ENCODE measurements at regions not wholly inside any gene's neighbourhood (a gene's known extent, or its start where the extent isn't known, plus 50 kb on each side); places are given as distances from the start of the nearest gene placed in this dataset.
"Not testable (repeated sequence)": the region's sequence is repeated elsewhere in the genome, so short reads cannot be mapped to it uniquely, and the experiment has no call there.

GRCh38 chr12:9304540-9304939, 96.3 kb upstream of the PZP start:
- not testable (repeated sequence) for DNase-seq

- DNase-seq = not testable (repeated sequence)
Observed at GRCh38 chr12:9295872-9296271, 87.7 kb upstream of the PZP start.

- DNase-seq = not testable (repeated sequence)
Observed at GRCh38 chr12:9294072-9294620, 86.0 kb upstream of the PZP start.

- not testable (repeated sequence) for DNase-seq
Observed at GRCh38 chr12:9293391-9293790, 85.2 kb upstream of the PZP start.

DNA sequence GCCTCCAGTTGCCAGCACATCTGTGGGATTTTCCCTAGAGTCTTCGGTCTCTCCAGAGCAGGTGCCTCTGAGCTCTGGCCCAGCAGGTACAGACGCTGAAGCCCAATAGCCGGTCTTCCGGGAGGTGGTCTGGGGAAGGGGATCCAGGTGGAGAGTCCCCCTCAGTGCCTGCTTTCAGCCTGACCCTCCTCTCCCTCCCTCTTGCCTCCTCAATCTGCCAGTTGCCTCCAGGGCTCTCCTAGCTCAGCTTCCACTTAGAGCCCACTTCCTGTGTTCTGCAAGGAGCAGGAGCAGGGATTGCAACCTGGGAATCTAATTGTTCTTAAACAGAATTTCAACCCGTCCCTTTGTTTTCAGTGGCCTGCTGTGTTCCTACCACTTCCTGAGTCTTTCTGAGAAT, 81.8 kb upstream of the PZP start:
- DNase-seq = not testable (repeated sequence)

- not testable (repeated sequence) for DNase-seq
Observed at GRCh38 chr12:9284724-9285123, 76.5 kb upstream of the PZP start.

DNA sequence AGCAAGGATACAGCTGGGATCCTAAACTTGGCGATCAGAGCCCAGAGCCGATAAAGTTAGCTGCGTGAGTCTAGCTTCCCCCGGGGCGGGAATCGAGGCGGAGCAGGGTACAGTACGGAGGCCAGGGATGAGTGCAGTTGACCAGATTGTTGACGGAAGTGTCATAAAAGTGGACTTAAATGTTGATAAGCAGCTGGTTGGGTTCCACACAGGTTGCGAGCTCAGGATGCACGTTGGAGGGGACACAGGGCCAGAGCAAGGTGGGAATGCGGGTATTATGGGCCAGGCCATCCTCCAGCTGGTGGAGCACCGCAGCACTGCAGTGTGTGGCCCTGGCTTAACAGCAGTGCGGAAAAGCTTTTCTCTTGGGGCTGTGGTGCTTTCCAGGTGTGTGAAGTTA, 76.0 kb upstream of the PZP start:
- not testable (repeated sequence) for DNase-seq

DNA sequence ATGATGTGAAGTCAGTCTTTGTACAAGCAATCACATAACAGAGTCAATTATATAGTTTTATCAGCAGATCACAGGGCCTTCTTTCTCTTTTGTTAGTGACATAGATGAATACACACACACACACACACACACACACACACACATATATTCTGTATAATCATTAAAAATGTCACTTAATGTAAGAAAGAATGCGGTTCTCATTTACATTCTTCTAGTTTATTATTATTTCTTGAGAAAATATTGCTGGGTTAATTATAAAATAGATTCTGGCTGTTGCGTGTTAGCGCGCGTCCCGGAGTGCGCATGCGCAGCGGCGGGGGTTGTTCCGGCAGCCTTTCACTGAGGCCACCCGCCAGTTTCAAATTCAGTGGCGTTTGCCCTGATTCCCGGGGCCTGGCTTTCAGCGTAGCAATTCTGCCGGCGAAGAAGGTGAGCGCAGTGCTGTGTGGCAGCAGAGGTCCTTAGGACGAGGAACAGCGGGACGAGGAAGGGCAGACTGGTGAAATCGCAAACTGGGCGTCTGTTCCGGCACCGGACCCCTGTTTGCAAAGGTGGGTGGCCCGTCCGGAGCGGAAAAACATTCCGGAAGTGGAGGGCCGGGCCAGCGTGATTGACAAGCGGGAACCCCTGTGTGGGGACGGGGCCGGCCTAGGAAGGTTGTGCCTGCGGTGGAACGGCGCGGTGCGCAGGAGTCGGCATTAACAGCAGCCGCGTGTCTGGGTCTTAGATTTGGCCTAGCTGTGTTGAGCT, 75.3 kb upstream of the PZP start:
- peak; percentile 73 for DNase-seq

DNA sequence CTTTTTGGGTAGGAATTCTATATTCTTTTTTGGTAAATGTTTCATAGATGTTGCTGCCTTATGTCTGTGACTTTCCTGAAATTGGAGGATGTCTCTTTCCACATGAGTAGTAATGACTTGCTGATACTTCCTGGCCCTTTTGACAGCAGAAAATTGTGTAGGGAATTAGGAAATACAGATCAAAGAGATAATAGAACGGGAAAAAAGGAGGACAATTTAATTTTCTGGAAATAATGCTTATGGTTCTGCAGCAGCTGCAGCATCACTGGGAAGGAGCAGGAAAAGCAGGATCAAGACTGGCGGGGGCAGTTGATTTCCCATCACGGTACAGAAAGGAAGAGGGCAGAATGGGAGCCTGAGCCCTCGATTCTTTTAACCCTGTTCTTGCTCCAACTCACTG, 68.8 kb upstream of the PZP start:
- DNase-seq = no peak

- peak; percentile 60 for DNase-seq
Observed at GRCh38 chr12:9273276-9273675, 65.1 kb upstream of the PZP start.

DNA sequence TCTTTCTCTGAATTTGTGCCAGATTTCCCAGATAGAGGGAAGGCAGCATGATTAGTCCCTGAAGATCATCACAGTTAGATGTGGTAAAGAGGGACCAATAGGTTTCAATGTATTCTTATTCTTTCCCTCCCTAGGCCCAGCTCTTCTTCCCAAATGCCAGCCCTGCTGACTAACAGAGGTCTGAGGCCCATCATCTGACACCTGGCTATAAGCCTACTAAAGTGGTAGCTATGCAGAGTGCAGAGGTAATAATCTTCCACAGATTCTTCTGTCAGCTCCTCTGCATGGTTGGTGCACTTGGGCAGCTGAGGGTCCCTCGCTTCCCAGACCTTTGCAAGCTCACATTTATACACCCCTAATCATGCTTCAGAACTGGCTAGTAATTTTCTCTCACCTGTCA, 63.7 kb upstream of the PZP start:
- no peak for DNase-seq

DNA sequence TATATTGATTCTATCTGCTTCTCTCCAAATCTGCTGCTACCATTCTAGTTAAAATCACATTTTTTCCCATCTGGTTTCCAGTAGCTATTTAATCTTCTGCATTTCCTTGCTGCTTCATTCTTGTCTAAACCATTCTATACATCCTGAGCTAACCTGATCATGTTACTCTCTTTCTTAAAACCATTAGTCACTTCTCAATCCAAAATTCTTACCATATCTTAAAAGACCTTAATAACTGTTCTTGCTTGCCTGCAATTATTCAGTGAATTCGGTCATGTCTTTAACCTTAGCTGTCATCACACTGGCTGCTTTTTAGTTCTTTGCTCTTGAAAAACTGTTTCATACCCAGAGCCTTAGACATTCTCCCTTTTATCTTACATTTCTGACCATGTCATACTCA, 56.4 kb upstream of the PZP start:
- DNase-seq = no peak

- DNase-seq = no peak
Observed at GRCh38 chr12:9260931-9261330, 52.7 kb upstream of the PZP start.

DNA sequence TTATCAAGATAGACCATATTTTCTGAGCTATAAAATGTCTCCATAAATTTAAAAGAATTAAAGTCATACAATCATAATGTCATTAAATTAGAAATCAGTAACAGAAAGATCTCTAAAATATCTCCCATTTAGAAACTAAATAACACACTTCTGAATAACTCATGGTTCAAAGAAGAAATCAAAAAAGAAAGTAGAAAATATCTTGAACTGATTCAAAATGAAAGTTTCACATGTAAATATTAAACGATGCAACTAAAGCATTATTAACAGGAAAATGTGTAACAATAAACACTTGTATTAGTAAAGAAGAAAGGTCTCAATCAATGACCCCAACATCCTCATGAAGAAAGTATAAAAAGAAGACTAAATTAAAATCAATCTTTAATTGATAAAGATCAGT, 50.5 kb upstream of the PZP start:
- no peak for DNase-seq

All from HCEC 1CT (cell line).